ENCODE measurements at regions not wholly inside any gene's neighbourhood (a gene's known extent, or its start where the extent isn't known, plus 50 kb on each side); places are given as distances from the start of the nearest gene placed in this dataset.

DNA sequence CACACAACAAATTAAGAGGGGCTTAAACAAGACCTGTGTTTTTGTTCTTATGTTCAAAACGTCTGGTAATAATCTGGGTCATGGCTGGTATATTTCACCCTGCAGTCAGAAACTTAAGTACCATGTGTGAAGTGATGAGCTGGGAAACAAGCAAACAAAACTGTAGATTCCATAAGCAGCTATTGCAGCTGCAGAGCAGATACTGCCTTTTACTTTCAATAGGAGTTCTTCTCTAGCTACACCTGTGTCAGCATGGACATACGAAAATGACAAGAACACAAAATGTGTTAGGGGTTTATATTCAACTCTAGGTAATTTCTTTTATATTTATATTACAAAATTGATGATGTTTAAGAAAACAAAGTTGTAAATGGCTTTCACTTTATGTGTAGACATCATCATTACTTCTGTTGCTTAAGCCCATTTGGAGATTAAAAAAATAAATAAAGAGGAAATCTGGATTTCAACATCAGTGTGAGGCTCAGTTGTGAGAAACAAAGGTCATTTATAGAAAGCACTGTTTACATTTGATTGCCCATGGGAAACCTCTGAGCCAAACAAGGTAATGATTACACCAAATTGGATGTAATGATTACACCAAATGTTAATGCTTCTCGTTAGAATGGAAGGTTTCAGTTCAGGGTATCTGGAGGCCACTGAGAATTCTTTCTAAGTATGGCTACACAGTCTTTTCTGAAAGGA is 451.0 kb upstream of the SLC10A2 start (continued):
- TF ChIP-seq TAF7 (optimal IDR thresholded peaks at IDR 0.05; ENCODE audit: borderline replicate concordance, low read depth, low read length) (no peak), RBBP5 (IDR thresholded peaks at IDR 0.05; ENCODE audit: borderline replicate concordance, low read depth, low read length) (no peak), CTBP2 (IDR thresholded peaks at IDR 0.05; ENCODE audit: borderline replicate concordance, insufficient read depth, insufficient read length, low read length) (no peak), HDAC6 (IDR thresholded peaks at IDR 0.05; ENCODE audit: low read depth, low read length) (no peak), RNF2 (IDR thresholded peaks at IDR 0.05; ENCODE audit: borderline replicate concordance, low read depth, low read length, missing control alignments, poor library complexity, severe bottlenecking) (no peak), CEBPB (IDR thresholded peaks at IDR 0.05; ENCODE audit: low read depth, low read length) (no peak)
- TF ChIP-seq, protein P1, sequence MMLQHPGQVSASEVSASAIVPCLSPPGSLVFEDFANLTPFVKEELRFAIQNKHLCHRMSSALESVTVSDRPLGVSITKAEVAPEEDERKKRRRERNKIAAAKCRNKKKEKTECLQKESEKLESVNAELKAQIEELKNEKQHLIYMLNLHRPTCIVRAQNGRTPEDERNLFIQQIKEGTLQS (IDR thresholded peaks at IDR 0.05; ENCODE audit: insufficient read depth, low read depth, low read length): no peak
- TF ChIP-seq, protein P2, sequence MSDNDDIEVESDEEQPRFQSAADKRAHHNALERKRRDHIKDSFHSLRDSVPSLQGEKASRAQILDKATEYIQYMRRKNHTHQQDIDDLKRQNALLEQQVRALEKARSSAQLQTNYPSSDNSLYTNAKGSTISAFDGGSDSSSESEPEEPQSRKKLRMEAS (IDR thresholded peaks at IDR 0.05): no peak
